UCSD-AML1 (cell line): ENCODE measurements at regions not wholly inside any gene's neighbourhood (a gene's known extent, or its start where the extent isn't known, plus 50 kb on each side); places are given as distances from the start of the nearest gene placed in this dataset.

Experiments used
- DNase-seq: peaks from one replicate; lab custom pipeline; 2025; ENCODE audit not compliant: unreplicated experiment; lab: John Stamatoyannopoulos, UW

GRCh38 chr5:98631311-98632054 lies 142.0 kb upstream of the RGMB start:
- no peak for DNase-seq

- DNase-seq = no peak
These were observed 137.8 kb upstream of the RGMB start for GRCh38 chr5:98635656-98636055.

- DNase-seq = no peak
These were observed 136.3 kb upstream of the RGMB start for GRCh38 chr5:98637116-98637515.

- DNase-seq = no peak
These were observed 135.9 kb upstream of the RGMB start for GRCh38 chr5:98637557-98637956.

DNA sequence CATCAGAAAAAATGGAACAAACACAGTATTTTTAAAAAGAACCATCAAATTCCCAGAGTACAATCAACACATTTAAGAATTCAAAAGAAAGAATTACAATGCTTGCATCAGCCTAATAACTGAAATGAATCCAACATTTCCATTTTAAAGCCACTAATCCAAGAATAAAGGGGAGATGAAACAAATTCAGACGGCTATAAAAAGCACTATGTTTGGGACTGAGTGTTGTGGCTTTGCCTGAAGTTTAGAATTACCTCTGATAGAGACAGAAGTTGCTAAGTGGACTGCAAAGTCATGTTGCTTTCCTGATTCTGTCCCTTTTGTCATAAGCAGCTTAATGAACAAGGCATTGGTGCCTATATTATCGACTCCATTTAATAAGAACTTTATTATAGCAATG lies 135.4 kb upstream of the RGMB start:
- no peak for DNase-seq

DNA sequence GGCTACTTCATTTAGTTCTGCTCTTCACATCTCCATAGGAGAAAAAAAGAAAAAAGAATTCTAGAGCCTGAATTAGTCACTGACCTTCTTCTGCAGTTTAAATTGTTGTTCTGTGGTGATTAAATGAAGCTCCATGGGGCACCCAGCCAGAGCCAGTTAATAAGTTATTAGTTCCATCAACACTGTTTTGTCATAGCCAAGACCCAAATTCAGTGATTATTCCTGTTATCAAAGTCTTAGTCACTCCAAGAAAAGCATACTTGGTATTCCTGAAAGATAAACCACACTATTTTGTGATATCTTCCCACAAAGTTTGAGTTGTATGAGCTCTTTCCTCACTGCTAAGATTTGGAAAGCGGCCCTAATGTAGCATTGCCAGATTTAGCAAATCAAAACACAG lies 134.8 kb upstream of the RGMB start:
- no peak for DNase-seq

DNA sequence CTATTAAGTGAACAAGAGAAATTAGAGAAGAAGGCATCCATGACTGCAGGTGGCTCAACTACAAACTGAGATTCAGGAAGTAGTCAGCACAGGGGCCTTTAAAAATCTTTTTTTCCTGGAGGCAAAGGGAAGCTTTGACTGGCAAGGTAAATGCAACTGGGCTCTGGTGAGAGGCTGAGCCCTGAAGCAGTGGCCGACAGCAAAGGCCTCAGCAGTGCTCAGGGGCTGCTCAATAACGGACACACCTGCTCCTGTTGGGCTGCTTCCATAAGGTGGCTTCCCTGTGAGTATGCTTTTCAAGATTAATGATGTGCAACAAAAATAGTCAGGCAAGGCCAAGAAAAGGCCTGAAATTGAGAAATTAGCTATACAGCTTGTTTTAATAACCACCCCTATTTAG lies 134.2 kb upstream of the RGMB start:
- no peak for DNase-seq

GRCh38 chr5:98641671-98642070 lies 131.8 kb upstream of the RGMB start:
- no peak for DNase-seq

DNA sequence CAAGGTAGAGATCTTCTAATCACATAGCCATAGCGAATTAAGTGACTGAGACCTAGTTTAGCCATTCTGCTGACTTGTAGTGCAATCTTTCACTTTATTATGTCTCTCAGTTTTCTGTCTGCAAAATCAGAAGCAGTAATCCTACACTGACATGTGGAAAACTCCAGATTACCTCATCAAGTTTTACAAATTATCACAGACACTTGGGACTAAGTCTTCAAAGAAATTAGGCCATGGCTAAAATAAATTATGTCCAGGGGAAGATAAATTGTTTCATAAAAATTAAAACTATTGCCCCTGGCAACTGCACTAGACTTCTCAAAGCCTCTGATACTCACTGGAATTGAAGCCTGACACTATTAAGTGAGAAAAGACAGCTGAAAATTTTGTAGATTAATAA lies 129.9 kb upstream of the RGMB start:
- no peak for DNase-seq

DNA sequence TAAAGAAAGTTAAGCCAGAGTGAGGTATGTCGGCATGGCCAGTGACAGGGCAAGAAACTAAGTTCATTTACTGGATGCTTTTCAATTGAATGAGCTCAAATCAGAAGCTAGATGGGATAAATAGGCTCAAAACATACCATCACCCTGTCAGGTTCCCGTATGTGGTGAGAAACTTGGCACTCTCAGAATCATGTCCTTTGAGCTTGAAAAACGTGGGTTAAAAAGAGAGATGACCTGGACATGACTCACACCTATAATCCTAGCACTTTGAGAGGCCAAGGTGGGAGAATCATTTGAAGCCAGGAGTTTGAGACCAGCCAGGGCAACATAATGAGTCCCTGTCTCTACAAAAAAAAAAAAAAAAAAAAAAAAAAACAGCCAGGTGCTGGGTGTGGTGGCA lies 121.7 kb upstream of the RGMB start:
- no peak for DNase-seq

GRCh38 chr5:98656125-98656795 lies 117.2 kb upstream of the RGMB start:
- no peak for DNase-seq

GRCh38 chr5:98656796-98657195 lies 116.7 kb upstream of the RGMB start:
- DNase-seq = no peak

DNA sequence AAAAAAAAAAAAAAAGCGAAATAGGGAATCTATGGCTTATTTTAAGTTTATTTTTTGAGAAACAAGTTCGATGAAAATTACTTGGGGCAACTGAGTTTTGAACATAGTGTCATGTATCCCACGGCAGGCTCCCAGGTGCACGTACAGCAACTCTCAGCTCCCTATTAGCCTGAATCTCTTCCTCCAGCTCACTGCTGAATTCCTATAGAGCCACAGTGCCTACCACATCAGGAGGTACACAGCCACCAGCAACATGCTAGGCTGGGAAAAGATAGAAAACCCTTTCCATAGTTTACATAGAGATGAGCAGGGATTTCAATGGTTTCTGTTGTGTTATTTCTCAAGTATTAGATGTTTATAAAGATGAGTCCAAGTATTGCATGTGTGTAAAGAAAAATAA lies 115.9 kb upstream of the RGMB start:
- DNase-seq = no peak

GRCh38 chr5:98663521-98663920 lies 109.9 kb upstream of the RGMB start:
- no peak for DNase-seq

DNA sequence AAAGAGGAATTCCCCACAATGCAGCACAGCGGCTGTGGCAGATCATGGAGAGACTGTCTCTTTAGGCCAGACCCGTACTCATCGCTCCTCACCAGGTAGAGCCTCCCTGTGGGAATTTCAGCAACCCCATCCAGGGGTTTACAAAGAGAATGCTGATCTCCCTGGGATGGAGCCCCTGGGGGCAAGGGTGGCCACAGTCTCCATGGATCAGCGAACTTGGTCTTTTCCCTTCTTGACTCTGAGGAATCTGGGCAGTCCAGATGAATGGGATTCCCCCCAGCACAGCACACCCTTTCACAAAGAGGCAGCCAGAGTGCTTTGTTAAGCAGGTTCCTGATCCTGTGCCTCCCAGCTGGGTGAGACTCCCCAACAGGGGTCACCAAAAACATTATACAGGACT lies 108.7 kb upstream of the RGMB start:
- no peak for DNase-seq

DNA sequence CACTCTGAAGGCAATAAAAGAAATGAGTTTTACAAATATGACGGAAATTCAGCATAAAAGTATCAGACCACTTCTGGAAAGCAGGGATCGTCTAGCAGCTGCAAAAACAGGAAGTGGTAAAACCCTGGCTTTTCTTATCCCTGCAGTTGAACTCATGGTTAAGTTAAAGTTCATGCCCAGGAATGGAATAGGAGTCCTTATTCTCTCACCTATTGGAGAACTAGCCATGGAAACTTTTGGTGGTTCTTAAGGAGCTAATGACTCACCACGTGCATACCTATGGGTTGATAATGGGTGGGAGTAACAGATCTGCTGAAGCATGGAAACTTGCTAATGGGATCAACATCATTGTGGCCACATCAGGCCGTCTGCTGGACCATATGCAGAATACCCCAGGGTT lies 93.5 kb upstream of the RGMB start:
- no peak for DNase-seq

- no peak for DNase-seq
These were observed 83.5 kb upstream of the RGMB start for GRCh38 chr5:98690002-98690401.

- no peak for DNase-seq
These were observed 78.6 kb upstream of the RGMB start for GRCh38 chr5:98694902-98695301.

- no peak for DNase-seq
These were observed 75.1 kb upstream of the RGMB start for GRCh38 chr5:98698359-98698758.

GRCh38 chr5:98700730-98701129 lies 72.7 kb upstream of the RGMB start:
- no peak for DNase-seq

- DNase-seq = no peak
These were observed 67.6 kb upstream of the RGMB start for GRCh38 chr5:98705841-98706240.

DNA sequence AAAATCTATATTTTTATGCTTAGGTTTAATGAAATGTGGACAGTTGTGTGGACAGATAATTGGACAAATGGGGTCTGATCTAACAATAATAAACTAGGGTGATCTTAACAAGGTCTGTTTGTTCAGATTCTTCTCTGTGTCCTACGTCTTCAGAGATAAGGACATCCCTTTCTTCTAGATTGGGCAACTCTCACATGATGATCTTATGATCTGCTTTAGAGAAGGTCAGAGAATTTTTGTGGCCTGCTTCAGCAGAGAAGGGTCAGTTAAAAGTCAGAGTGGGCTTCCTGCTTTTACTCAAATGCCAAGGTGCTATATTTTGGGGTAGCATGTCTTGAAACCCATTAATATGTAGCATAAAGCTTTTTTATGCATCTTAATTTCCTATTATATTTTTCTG lies 63.8 kb upstream of the RGMB start:
- DNase-seq = no peak

- DNase-seq = no peak
These were observed 60.4 kb upstream of the RGMB start for GRCh38 chr5:98713027-98713426.
